Fibroblast of lung (primary cell): ENCODE measurements at regions not wholly inside any gene's neighbourhood (a gene's known extent, or its start where the extent isn't known, plus 50 kb on each side); places are given as distances from the start of the nearest gene placed in this dataset.

Source experiments
- DNase-seq, 2 donors: peaks; one replicate each; pipeline versions ENCODE4 v3.0.0 to v3.0.0-alpha.2; 2010; ENCODE audit warnings: low read depth in 2 of 2
- H2AFZ ChIP-seq: 2 replicates; pipeline ENCODE4 v1.5.1; 2012; ENCODE audit warnings: low read length, control low read depth, inconsistent platforms
- H3K27ac ChIP-seq: 2 replicates; pipeline ENCODE4 v1.5.1; 2011; ENCODE audit warnings: low read length, control low read depth; ENCODE audit not compliant: insufficient read depth
- H3K27me3 ChIP-seq: 2 replicates; pipeline ENCODE4 v1.5.1; 2011; ENCODE audit warnings: mild to moderate bottlenecking, low read length; ENCODE audit not compliant: control insufficient read depth, insufficient read depth
- H3K36me3 ChIP-seq: 2 replicates; pipeline ENCODE4 v1.5.1; 2011; ENCODE audit warnings: low read length; ENCODE audit not compliant: control insufficient read depth, insufficient read depth
- H3K4me1 ChIP-seq: 2 replicates; pipeline ENCODE4 v1.5.1; 2011; ENCODE audit warnings: low read length; ENCODE audit not compliant: control insufficient read depth, insufficient read depth; ENCODE audit errors: extremely low read depth
- H3K4me2 ChIP-seq: 2 replicates; pipeline ENCODE4 v1.5.1; 2011; ENCODE audit warnings: low read length, control low read depth; ENCODE audit not compliant: insufficient read depth; ENCODE audit errors: extremely low read depth
- H3K4me3 ChIP-seq, 4 experiments: fragments of 200-600 bp in 1 of 4; sonication (generic) in 1 of 4; replicated peaks in 1 of 4; 2 replicates each; pipeline ENCODE4 v1.5.1; 2011 to 2016; ENCODE audit warnings: low read length in 4 of 4, low read depth in 3 of 4, mild to moderate bottlenecking in 3 of 4, control low read depth in 2 of 4, inconsistent platforms in 1 of 4, mixed read lengths in 1 of 4; ENCODE audit not compliant: insufficient read depth in 1 of 4; ENCODE audit errors: control extremely low read depth in 1 of 4
- H3K79me2 ChIP-seq: 2 replicates; pipeline ENCODE4 v1.5.1; 2012; ENCODE audit warnings: mild to moderate bottlenecking, low read length, inconsistent platforms; ENCODE audit not compliant: control insufficient read depth, insufficient read depth
- H3K9ac ChIP-seq: 2 replicates; pipeline ENCODE4 v1.5.1; 2011; ENCODE audit warnings: mild to moderate bottlenecking, low read length, control low read depth; ENCODE audit not compliant: insufficient read depth
- H3K9me3 ChIP-seq: 2 replicates; pipeline ENCODE4 v1.5.1; 2012; ENCODE audit warnings: low read depth, low read length; ENCODE audit not compliant: control insufficient read depth, insufficient read depth
- H4K20me1 ChIP-seq: 2 replicates; pipeline ENCODE4 v1.5.1; 2011; ENCODE audit warnings: low read length; ENCODE audit not compliant: control insufficient read depth, insufficient read depth; ENCODE audit errors: extremely low read depth
- EZH2 ChIP-seq: IDR thresholded peaks from 2 replicates; pipeline ENCODE4 v1.5.1; 2012; ENCODE audit warnings: low read length, control low read depth, mild to moderate bottlenecking; ENCODE audit errors: missing control alignments
- TF ChIP-seq, protein P1 (sequence below), 2 donors: IDR thresholded peaks in 1 of 2; conservative IDR thresholded peaks in 1 of 2; 1 replicate in 1 of 2; 2 replicates in 1 of 2; pipeline ENCODE4 v1.5.1; 2011 to 2012; ENCODE audit warnings: low read length in 2 of 2, control low read depth in 1 of 2, inconsistent platforms in 1 of 2, low read depth in 1 of 2, mild to moderate bottlenecking in 1 of 2

DNA sequence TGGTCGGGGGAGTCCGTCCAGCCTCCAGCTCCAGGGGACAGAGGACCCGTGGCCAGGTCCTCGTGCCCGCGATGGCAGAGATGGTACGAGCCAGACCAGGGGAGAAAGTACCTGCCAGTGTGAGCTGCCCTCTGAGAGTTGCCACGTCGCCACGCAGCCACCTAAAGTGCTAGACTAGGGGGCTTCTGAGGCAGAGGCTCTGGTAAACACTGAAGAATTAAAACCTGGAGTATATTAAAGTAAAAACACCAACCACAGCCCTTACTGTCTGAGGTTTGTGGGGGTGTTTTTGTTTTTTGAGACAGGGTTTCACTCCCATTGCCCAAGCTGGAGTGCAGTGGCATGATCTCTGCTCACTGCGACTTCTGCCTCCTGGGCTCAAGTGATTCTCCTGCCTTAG is 60.1 kb upstream of the SORCS2 start:
- Histone ChIP-seq H2AFZ (no peak overlapping the region), H3K27me3 (no peaks in the 10 kb centered on the region), H3K4me3 (no peak overlapping the region), H3K4me2 (no peak overlapping the region), H3K9ac (no peak overlapping the region), H3K27ac (no peak overlapping the region), H3K36me3 (no peaks in the 10 kb centered on the region), H3K9me3 (no peaks in the 10 kb centered on the region), H4K20me1 (no peaks in the 10 kb centered on the region), H3K4me1 (peaks cover 10% of the 10 kb centered on the region), H3K79me2 (no peaks in the 10 kb centered on the region)
- DNase-seq = no peak
- TF ChIP-seq, protein P1, sequence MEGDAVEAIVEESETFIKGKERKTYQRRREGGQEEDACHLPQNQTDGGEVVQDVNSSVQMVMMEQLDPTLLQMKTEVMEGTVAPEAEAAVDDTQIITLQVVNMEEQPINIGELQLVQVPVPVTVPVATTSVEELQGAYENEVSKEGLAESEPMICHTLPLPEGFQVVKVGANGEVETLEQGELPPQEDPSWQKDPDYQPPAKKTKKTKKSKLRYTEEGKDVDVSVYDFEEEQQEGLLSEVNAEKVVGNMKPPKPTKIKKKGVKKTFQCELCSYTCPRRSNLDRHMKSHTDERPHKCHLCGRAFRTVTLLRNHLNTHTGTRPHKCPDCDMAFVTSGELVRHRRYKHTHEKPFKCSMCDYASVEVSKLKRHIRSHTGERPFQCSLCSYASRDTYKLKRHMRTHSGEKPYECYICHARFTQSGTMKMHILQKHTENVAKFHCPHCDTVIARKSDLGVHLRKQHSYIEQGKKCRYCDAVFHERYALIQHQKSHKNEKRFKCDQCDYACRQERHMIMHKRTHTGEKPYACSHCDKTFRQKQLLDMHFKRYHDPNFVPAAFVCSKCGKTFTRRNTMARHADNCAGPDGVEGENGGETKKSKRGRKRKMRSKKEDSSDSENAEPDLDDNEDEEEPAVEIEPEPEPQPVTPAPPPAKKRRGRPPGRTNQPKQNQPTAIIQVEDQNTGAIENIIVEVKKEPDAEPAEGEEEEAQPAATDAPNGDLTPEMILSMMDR (conservative IDR thresholded peaks at IDR 0.05 in 1 of 2, IDR thresholded peaks at IDR 0.05 in 1 of 2; ENCODE audit: low read depth in 1 of 2, low read length in 2 of 2) = no peak
- no peak for TF ChIP-seq EZH2

DNA sequence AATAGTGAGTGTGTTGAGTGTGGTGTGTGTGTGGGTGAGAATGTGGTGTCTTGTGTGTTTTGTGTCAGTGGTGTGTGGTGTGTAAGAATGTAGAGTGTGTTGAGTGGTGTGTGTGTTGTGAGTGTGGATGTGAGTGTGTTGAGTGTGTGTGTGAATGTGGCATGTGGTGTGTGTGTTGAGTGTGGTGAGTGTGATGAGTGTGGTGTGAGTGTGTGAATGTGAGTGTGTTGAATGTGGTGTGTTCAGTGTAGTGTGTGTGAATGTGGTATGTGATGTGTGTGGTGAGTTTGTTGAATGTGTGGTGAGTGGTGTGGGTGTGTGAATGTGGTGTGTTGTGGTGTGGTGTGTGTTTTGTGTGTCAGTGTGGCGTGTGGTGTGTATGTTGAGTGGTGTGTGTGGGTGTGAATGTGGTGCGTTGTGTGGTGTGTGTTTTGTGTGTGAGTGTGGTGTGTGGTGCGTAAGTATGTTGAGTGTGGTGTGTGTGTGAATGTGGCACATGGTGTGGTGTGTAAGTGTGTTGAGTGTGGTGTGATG is 60.8 kb upstream of the SORCS2 start:
- no peaks in the 10 kb centered on the region for H3K27me3 ChIP-seq
- H3K27ac ChIP-seq = no peak overlapping the region
- H3K9me3 ChIP-seq = no peaks in the 10 kb centered on the region
- H3K9ac ChIP-seq = no peak overlapping the region
- TF ChIP-seq EZH2 = no peak
- TF ChIP-seq, protein P1 (conservative IDR thresholded peaks at IDR 0.05 in 1 of 2, IDR thresholded peaks at IDR 0.05 in 1 of 2; ENCODE audit: low read depth in 1 of 2, low read length in 2 of 2) = no peak
- H3K4me2 ChIP-seq = no peak overlapping the region
- no peaks in the 10 kb centered on the region for H3K36me3 ChIP-seq
- no peaks in the 10 kb centered on the region for H4K20me1 ChIP-seq
- no peak overlapping the region for H2AFZ ChIP-seq
- no peak for DNase-seq
- H3K4me3 ChIP-seq = no peak overlapping the region
- H3K4me1 ChIP-seq = peaks cover 10% of the 10 kb centered on the region
- H3K79me2 ChIP-seq = no peaks in the 10 kb centered on the region

DNA sequence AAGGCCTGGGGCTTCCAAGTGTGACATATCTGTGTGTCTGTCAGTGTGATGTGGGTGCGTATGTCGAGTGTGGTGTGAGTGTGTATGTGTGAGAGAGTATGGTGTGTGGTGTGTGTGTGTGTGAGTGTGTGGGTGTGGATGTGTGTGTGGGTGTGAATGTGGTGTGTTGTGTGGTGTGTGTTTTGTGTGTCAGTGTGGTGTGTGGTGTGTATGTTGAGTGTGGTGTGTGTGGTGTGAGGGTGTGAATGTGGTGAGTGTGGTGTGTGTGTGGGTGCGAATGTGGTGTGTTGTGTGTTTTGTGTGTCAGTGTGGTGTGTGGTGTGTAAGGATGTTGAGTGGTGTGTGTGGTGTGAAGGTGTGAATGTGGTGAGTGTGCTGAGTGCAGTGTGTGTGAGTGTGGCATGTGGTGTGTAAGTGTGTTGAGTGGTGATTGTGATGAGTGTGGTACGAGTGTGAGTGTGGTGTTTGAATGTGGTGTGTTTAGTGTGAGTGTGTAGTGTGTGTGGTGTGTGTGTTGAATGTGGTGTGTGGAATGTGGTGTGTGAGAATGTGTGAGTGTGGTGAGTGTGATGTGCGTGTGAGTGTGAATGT is 61.6 kb upstream of the SORCS2 start:
- Histone ChIP-seq H3K4me3 (no peak overlapping the region), H3K27me3 (no peaks in the 10 kb centered on the region), H3K9ac (no peak overlapping the region), H3K36me3 (no peaks in the 10 kb centered on the region), H3K79me2 (no peaks in the 10 kb centered on the region), H3K4me1 (peaks cover 10% of the 10 kb centered on the region), H2AFZ (no peak overlapping the region), H4K20me1 (no peaks in the 10 kb centered on the region), H3K4me2 (no peak overlapping the region), H3K9me3 (no peaks in the 10 kb centered on the region), H3K27ac (no peak overlapping the region)
- DNase-seq = no peak
- TF ChIP-seq, protein P1 (conservative IDR thresholded peaks at IDR 0.05 in 1 of 2, IDR thresholded peaks at IDR 0.05 in 1 of 2; ENCODE audit: low read depth in 1 of 2, low read length in 2 of 2) = no peak
